ENCODE measurements at regions not wholly inside any gene's neighbourhood (a gene's known extent, or its start where the extent isn't known, plus 50 kb on each side); places are given as distances from the start of the nearest gene placed in this dataset.
"Not testable (repeated sequence)": the region's sequence is repeated elsewhere in the genome, so short reads cannot be mapped to it uniquely, and the experiment has no call there.

DNA sequence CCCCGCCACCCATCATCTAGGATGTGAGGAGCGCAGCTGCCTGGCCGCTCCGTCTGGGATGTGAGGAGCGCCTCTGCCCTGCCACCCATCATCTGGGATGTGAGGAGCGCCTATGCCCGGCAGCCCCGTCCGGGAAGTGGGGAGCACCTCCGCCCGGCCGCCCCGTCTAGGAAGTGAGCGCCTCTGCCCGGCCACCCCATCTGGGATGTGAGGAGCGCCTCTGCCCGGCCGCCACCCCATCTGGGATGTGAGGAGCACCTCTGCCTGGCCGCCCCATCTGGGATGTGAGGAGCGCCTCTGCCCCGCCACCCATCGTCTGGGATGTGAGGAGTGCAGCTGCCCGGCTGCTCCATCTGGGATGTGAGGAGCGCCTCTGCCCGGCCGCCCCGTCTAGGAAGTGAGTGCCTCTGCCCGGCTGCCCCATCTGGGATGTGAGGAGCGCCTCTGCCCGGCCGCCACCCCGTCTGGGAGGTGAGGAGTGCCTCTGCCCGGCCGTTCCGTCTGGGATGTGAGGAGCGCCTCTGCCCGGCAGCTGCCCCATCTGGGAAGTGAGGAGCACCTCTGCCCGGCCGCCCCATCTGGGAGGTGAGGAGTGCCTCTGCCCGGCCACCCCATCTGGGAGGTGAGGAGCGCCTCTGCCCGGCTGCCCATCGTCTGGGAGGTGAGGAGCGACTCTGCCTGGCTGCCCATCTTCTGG lies 1086.5 kb downstream of the TYW1 start:
- H3K4ac ChIP-seq (replicated peaks; ENCODE audit: insufficient read length, low read depth, low read length); H2AFZ ChIP-seq (ENCODE audit: low read length); H3K18ac ChIP-seq (ENCODE audit: extremely low read depth, low read length); POLR2A ChIA-PET (ENCODE audit: partially characterized antibody); H3K79me1 ChIP-seq (ENCODE audit: low read depth, low read length); H3K27me3 ChIP-seq (replicated peaks in 1 of 4; ENCODE audit: control insufficient read depth in 3 of 4, extremely low read depth in 1 of 4, insufficient read depth in 3 of 4, low read length in 3 of 4); H2BK5ac ChIP-seq (ENCODE audit: low read depth, low read length); DNase-seq (ENCODE audit: low read depth in 1 of 2, low spot score in 2 of 2); H3K27ac ChIP-seq (ENCODE audit: low read depth, low read length); H3K14ac ChIP-seq (ENCODE audit: insufficient read length); H4K8ac ChIP-seq (ENCODE audit: extremely low read depth, insufficient read depth, low read length); H4K5ac ChIP-seq (ENCODE audit: insufficient read length, low read depth, low read length); H4K20me1 ChIP-seq (replicated peaks in 1 of 2; ENCODE audit: control insufficient read depth in 1 of 2, insufficient read depth in 2 of 2, low read length in 2 of 2); H3K79me2 ChIP-seq (ENCODE audit: control insufficient read depth in 1 of 2, insufficient read depth in 2 of 2, low read length in 2 of 2); H2BK120ac ChIP-seq (replicated peaks; ENCODE audit: low read depth, low read length); FAIRE-seq; H3K4me2 ChIP-seq (ENCODE audit: insufficient read depth in 1 of 2, low read depth in 2 of 2, low read length in 2 of 2); H2AK5ac ChIP-seq (ENCODE audit: low read depth, low read length); H3K23me2 ChIP-seq (ENCODE audit: low read depth, low read length); H3K56ac ChIP-seq (replicated peaks; ENCODE audit: insufficient read length, low read depth, low read length); H3K23ac ChIP-seq (ENCODE audit: insufficient read length); H2BK20ac ChIP-seq (ENCODE audit: low read length); H3K36me3 ChIP-seq (ENCODE audit: control insufficient read depth in 2 of 4, insufficient read depth in 4 of 4, low read length in 3 of 4); H3K9ac ChIP-seq (replicated peaks in 1 of 4; ENCODE audit: extremely low read depth in 1 of 4, low read depth in 3 of 4, low read length in 3 of 4); H4K91ac ChIP-seq (replicated peaks; ENCODE audit: insufficient read length, low read length); H3K4me1 ChIP-seq (replicated peaks in 1 of 4; ENCODE audit: control insufficient read depth in 3 of 4, insufficient read depth in 4 of 4, low read length in 3 of 4); H2BK12ac ChIP-seq (ENCODE audit: low read depth, low read length); H3K4me3 ChIP-seq (ENCODE audit: extremely low read depth in 1 of 4, insufficient read depth in 2 of 4, low read depth in 3 of 4, low read length in 4 of 4); H2BK15ac ChIP-seq (ENCODE audit: low read length); CTCF ChIA-PET (ENCODE audit: partially characterized antibody): not testable (repeated sequence)
- peaks cover 15 to 33% of the 10 kb centered on the region in 2 experiments for H3K9me3 ChIP-seq (ENCODE audit: insufficient read depth in 2 of 2, low read depth in 1 of 2, low read length in 1 of 2)
- 89% methylated on average over 11 of the region's 44 CpGs; no CpG with 5 or more reads in 1 of the 2 experiments for WGBS, 2 experiments (ENCODE audit: extremely low coverage in 1 of 2, insufficient coverage in 1 of 2, insufficient read length in 1 of 2, insufficient replicate concordance in 2 of 2, low coverage in 1 of 2, low lambda C conversion rate in 2 of 2, missing lambda C conversion rate in 1 of 2)

All from H1 (cell line).